ENCODE measurements at regions not wholly inside any gene's neighbourhood (a gene's known extent, or its start where the extent isn't known, plus 50 kb on each side); places are given as distances from the start of the nearest gene placed in this dataset.
A peak's percentile ranks its signal among the peaks of the same experiment; 100 is the strongest.

DNA sequence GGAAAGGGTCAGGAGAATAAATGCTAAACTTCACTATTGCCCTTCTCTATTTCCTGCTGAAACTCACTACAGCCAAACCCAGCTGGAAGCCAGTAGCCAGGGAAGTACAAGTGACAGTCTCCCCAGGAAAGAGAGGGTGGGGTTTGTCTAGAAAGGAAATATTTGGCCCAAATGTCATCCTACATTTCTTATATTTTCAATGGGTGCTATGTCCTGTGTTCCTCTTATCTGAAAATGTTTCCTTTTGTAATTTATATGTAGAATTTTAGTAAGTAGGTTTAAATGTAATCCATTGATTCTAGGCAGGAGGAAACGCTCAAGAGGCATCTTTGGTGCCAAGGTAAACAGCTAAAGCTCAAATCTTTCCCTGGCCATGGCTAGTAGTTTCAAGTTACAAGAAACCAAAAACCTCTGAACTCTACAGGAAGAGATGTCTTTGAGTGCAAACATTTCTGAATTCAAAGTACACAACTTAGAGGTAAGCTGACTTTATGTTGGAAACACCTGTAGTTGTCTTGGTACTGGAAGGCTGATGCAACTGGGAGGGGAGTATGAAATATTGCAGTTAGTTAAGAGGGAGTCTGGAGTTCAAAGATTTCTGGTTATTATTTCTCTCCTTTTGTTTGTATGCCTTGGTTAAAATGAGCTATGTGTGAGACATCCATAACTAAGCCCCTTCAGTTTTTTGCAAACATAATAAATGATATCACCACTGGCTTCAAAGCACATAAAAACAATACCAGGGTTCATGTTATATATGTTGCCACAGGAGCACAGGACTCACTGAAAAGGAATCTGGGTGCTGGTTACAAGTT, 356.1 kb upstream of the ZC3H15 start:
- TF ChIP-seq, protein P1, sequence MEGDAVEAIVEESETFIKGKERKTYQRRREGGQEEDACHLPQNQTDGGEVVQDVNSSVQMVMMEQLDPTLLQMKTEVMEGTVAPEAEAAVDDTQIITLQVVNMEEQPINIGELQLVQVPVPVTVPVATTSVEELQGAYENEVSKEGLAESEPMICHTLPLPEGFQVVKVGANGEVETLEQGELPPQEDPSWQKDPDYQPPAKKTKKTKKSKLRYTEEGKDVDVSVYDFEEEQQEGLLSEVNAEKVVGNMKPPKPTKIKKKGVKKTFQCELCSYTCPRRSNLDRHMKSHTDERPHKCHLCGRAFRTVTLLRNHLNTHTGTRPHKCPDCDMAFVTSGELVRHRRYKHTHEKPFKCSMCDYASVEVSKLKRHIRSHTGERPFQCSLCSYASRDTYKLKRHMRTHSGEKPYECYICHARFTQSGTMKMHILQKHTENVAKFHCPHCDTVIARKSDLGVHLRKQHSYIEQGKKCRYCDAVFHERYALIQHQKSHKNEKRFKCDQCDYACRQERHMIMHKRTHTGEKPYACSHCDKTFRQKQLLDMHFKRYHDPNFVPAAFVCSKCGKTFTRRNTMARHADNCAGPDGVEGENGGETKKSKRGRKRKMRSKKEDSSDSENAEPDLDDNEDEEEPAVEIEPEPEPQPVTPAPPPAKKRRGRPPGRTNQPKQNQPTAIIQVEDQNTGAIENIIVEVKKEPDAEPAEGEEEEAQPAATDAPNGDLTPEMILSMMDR (IDR thresholded peaks at IDR 0.05; ENCODE audit: low read depth, low read length), result no peak
- in situ Hi-C loops (cut with HindIII; ENCODE audit: low sequenced_read_pairs), result no loop called here
- H3K4me3 ChIP-seq (ENCODE audit: low read depth, low read length), result no peak overlapping the region
- peak; percentile 90 for DNase-seq (ENCODE audit: low read depth, low spot score)

DNA sequence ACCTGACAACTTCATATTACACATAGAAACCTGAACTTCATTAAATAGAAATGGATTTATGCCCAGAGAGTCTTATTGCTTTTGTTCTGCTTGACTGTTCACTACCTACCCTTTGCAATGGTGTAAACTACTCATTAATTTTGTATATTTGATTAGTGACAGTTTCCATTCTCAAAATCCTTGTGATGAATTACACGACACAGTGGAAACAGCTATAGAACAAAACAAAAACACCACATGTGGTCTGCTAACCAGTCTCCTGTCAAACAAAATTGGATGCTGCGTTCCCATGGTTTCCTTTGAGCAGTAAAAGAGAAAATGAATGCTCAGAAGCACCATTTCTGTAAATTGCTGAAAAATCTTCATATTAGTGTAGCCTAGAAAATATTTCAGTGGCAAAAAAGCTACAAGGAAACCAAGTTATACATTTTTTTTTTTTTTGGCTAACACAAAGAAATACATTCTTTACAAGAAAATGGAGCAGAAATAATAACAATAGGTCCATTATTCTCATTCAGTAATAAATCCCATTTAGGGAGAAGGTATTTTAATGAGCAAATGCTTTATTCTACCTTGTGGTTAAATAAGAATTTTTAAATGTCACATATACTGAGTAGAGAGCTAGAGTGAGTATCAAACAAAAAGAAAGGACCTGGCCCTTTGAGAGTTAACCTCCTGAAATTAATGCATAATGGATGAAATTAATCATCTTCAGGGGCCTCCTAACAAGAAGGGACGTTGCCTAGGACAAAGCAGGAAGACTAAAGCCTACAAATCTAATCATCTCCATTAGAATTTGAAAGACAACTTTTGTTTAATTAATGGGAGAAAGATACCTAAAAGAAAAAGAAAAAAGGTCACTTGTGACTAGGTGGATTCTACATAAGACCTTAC, 355.1 kb upstream of the ZC3H15 start:
- H3K4me3 ChIP-seq (ENCODE audit: low read depth, low read length), result no peak overlapping the region
- TF ChIP-seq, protein P1 (IDR thresholded peaks at IDR 0.05; ENCODE audit: low read depth, low read length), result no peak
- in situ Hi-C loops (cut with HindIII; ENCODE audit: low sequenced_read_pairs), result no loop called here
- DNase-seq (ENCODE audit: low read depth, low spot score), result peak; percentile 5

DNA sequence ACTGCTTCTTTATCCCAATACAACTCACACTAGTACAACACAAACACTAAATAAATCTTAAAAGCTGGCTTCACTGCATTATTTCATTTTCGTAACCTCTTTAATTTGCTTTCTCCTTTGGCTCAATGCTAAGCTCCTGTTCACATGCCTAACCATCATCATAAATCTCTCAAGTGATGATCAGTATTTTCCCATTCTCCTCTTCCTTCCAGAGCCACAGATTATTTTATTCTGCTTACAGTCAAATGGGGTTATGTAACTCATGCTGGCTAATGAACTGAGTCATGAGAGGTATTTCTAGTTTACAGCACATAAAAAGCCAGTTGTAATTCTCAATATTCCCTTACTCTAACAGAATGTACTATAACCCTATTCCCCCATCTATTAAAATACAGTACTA, 350.4 kb upstream of the ZC3H15 start:
- peak; percentile 38 for DNase-seq (ENCODE audit: low read depth, low spot score)
- no peak overlapping the region for H3K4me3 ChIP-seq (ENCODE audit: low read depth, low read length)
- TF ChIP-seq, protein P1 (IDR thresholded peaks at IDR 0.05; ENCODE audit: low read depth, low read length), result no peak
- in situ Hi-C loops (cut with HindIII; ENCODE audit: low sequenced_read_pairs), result no loop called here

DNA sequence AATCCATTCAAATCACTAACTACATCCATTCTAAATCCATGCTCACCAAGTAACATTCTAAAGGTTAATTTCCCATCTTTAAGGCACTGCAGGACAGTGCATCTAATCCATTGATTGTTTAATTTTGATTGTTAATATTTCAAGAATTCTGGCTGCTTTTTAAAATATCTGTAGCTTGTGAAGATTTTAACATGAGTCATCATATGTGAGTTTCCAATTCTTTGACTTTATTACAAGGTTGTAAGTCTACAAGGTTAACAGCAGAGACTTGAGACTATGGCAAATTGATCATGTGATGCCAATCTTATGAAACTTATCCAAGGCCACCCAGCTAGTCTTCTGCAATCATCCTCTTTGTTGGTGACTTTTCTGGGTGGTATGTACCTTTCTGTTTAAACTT, 349.2 kb upstream of the ZC3H15 start:
- DNase-seq (ENCODE audit: low read depth, low spot score), result no peak
- in situ Hi-C loops (cut with HindIII; ENCODE audit: low sequenced_read_pairs), result no loop called here
- TF ChIP-seq, protein P1 (IDR thresholded peaks at IDR 0.05; ENCODE audit: low read depth, low read length), result no peak
- no peak overlapping the region for H3K4me3 ChIP-seq (ENCODE audit: low read depth, low read length)

DNA sequence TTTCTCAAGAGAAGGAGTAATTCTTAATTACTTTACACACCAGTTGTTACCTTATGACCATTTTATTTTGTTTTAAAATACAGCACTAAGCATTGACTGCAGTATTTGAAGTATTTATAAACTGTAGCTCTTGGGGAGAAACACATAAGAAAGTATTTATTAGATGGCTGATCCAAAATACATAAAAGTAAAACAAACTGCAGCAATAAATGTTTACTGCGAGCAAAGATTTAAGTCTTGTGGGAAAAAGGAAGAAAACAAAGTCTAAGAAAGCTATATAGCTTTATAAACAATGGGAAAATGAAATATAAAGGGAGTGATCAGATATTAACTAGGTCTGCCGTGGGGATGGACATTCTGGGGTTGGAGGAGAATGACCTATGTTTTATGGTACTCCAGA, 347.2 kb upstream of the ZC3H15 start:
- DNase-seq (ENCODE audit: low read depth, low spot score), result no peak

DNA sequence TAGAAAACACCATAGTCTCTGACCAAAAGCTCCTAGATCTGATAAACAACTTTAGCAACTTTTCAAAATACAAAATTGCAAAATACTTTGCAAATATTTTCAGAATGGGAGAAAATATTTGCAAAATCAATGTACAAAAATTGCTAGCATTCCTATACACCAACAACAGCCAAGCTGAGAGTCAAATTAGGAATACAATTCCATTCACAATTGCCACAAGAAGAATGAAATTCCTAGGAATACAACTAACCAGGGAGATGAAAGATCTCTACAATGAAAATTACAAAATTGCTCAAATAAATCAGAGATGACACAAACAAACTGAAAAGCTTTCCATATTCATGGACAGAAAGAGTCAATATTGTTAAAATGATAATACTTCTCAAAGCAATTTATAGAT, 327.0 kb upstream of the ZC3H15 start:
- TF ChIP-seq, protein P1 (IDR thresholded peaks at IDR 0.05; ENCODE audit: low read depth, low read length), result no peak
- H3K4me3 ChIP-seq (ENCODE audit: low read depth, low read length), result no peak overlapping the region
- in situ Hi-C loops (cut with HindIII; ENCODE audit: low sequenced_read_pairs), result no loop called here
- DNase-seq (ENCODE audit: low read depth, low spot score), result no peak

More for the DNA sequence above, 347.2 kb upstream of the ZC3H15 start:
- TF ChIP-seq, protein P1 (IDR thresholded peaks at IDR 0.05; ENCODE audit: low read depth, low read length), result no peak
- no peak overlapping the region for H3K4me3 ChIP-seq (ENCODE audit: low read depth, low read length)
- in situ Hi-C loops (cut with HindIII; ENCODE audit: low sequenced_read_pairs), result no loop called here
